Neural cell (in vitro differentiated cells): ENCODE measurements at regions not wholly inside any gene's neighbourhood (a gene's known extent, or its start where the extent isn't known, plus 50 kb on each side); places are given as distances from the start of the nearest gene placed in this dataset.

Source experiments
- EP300 ChIP-seq: fragments of 450-650 bp; conservative IDR thresholded peaks from 2 replicates; pipeline ENCODE4 v1.6.1; 2014; ENCODE audit warnings: antibody characterized with exemption, mild to moderate bottlenecking, moderate library complexity; ENCODE audit not compliant: poor library complexity, severe bottlenecking
- EZH2 ChIP-seq: fragments of 200-600, 300-800 bp; shearing (Covaris generic), sonication (generic); IDR thresholded peaks from 2 replicates; pipeline ENCODE4 v1.6.1; 2014; ENCODE audit warnings: antibody characterized with exemption, low read length, borderline replicate concordance, mild to moderate bottlenecking; ENCODE audit not compliant: insufficient read depth, poor library complexity, severe bottlenecking
- MXI1 ChIP-seq: fragments of 450-650 bp; conservative IDR thresholded peaks from 2 replicates; pipeline ENCODE4 v1.6.1; 2014; ENCODE audit warnings: antibody characterized with exemption, mild to moderate bottlenecking; ENCODE audit not compliant: poor library complexity, severe bottlenecking
- POLR2AphosphoS5 ChIP-seq: IDR thresholded peaks from 2 replicates; pipeline ENCODE4 v1.6.1; 2012
- RAD21 ChIP-seq: fragments of 450-650 bp; conservative IDR thresholded peaks from 2 replicates; pipeline ENCODE4 v1.6.1; 2014; ENCODE audit warnings: antibody characterized with exemption, mild to moderate bottlenecking, moderate library complexity
- TAF1 ChIP-seq: IDR thresholded peaks from 2 replicates; pipeline ENCODE4 v1.6.1; 2012; ENCODE audit warnings: low read depth
- TF ChIP-seq, protein P1 (sequence below): fragments of 450-650 bp; IDR thresholded peaks from 2 replicates; pipeline ENCODE4 v1.5.1; 2014; ENCODE audit warnings: antibody characterized with exemption, mild to moderate bottlenecking, moderate library complexity; ENCODE audit not compliant: poor library complexity, severe bottlenecking
- TF ChIP-seq, protein P2 (sequence below): IDR thresholded peaks from 2 replicates; pipeline ENCODE4 v1.6.1; 2012; ENCODE audit warnings: borderline replicate concordance

DNA sequence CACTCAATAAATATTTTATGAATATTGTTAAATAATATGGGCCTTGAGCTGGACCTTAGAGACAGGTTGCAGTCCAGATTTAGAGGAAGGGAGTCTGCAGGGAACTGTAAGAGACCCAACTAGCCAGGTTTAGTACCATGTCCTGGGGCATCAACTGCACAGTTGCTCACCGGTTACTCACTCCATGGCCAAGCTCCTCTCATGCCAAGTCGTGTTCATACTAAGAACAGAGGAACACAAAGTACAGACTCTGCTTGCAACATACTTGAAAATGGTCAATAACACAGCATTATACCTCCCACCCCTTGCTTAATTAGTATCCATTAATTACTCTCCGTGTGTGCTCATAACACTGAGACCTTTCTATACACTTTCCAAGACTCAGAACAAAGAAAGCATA lies 317.6 kb upstream of the PIK3R1 start:
- no peak for TF ChIP-seq EZH2
- TF ChIP-seq, protein P1, sequence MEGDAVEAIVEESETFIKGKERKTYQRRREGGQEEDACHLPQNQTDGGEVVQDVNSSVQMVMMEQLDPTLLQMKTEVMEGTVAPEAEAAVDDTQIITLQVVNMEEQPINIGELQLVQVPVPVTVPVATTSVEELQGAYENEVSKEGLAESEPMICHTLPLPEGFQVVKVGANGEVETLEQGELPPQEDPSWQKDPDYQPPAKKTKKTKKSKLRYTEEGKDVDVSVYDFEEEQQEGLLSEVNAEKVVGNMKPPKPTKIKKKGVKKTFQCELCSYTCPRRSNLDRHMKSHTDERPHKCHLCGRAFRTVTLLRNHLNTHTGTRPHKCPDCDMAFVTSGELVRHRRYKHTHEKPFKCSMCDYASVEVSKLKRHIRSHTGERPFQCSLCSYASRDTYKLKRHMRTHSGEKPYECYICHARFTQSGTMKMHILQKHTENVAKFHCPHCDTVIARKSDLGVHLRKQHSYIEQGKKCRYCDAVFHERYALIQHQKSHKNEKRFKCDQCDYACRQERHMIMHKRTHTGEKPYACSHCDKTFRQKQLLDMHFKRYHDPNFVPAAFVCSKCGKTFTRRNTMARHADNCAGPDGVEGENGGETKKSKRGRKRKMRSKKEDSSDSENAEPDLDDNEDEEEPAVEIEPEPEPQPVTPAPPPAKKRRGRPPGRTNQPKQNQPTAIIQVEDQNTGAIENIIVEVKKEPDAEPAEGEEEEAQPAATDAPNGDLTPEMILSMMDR: no peak
- no peak for TF ChIP-seq EP300
- TF ChIP-seq TAF1: no peak
- TF ChIP-seq MXI1: no peak
- no peak for TF ChIP-seq POLR2AphosphoS5
- TF ChIP-seq, protein P2, sequence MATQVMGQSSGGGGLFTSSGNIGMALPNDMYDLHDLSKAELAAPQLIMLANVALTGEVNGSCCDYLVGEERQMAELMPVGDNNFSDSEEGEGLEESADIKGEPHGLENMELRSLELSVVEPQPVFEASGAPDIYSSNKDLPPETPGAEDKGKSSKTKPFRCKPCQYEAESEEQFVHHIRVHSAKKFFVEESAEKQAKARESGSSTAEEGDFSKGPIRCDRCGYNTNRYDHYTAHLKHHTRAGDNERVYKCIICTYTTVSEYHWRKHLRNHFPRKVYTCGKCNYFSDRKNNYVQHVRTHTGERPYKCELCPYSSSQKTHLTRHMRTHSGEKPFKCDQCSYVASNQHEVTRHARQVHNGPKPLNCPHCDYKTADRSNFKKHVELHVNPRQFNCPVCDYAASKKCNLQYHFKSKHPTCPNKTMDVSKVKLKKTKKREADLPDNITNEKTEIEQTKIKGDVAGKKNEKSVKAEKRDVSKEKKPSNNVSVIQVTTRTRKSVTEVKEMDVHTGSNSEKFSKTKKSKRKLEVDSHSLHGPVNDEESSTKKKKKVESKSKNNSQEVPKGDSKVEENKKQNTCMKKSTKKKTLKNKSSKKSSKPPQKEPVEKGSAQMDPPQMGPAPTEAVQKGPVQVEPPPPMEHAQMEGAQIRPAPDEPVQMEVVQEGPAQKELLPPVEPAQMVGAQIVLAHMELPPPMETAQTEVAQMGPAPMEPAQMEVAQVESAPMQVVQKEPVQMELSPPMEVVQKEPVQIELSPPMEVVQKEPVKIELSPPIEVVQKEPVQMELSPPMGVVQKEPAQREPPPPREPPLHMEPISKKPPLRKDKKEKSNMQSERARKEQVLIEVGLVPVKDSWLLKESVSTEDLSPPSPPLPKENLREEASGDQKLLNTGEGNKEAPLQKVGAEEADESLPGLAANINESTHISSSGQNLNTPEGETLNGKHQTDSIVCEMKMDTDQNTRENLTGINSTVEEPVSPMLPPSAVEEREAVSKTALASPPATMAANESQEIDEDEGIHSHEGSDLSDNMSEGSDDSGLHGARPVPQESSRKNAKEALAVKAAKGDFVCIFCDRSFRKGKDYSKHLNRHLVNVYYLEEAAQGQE: no peak
- TF ChIP-seq RAD21: no peak
